NCI-H1048 (cell line): ENCODE measurements at regions not wholly inside any gene's neighbourhood (a gene's known extent, or its start where the extent isn't known, plus 50 kb on each side); places are given as distances from the start of the nearest gene placed in this dataset.
"Not testable (repeated sequence)": the region's sequence is repeated elsewhere in the genome, so short reads cannot be mapped to it uniquely, and the experiment has no call there.

Experiments
- DNase-seq: peaks from one replicate; lab custom pipeline; 2025; lab: John Stamatoyannopoulos, UW

GRCh38 chr6:134605034-134605433 lies 287.1 kb upstream of the SGK1 start:
- no peak for DNase-seq

GRCh38 chr6:134604014-134604676 lies 286.2 kb upstream of the SGK1 start:
- no peak for DNase-seq

- DNase-seq, result no peak
These were observed 285.6 kb upstream of the SGK1 start for GRCh38 chr6:134603561-134603960.

- DNase-seq, result no peak
These were observed 284.2 kb upstream of the SGK1 start for GRCh38 chr6:134602123-134602522.

DNA sequence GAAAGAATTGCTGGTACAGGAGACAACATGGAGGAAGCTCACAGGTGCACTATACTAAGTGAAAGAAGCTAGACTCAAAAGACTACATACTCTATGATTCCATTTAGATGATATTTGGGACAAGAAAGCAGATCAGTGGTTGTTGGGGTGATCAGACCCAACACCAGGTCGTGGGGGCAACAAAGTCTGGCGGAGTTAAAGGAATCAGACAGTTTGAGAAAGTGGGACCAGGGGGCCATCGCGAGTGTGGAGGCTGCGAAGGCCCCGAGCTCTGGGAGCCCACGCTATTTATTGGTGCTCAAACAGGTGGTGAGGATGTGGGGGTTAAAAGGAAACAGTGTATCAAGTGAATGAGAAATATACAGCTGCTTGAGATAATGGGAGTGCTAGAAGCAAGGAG lies 282.8 kb upstream of the SGK1 start:
- no peak for DNase-seq

DNA sequence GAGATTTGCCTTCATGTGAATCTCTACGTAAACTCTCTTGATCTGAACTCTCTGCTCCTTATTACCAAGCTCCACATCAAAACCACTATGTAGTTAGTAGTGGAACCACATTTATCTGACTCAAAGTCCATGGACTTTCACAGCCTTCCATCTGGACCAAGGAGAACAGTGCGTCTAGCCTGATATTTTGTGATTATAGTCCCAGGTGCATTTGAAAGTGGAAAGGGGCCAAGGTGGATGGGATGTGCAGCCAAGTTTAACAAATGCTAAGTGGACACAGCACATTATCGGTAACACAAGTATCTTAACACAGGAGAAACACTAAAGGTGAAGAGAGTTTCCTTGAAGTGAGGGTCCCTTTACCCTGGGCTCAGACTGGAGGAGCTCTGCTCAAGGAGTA lies 281.2 kb upstream of the SGK1 start:
- DNase-seq, result no peak

DNA sequence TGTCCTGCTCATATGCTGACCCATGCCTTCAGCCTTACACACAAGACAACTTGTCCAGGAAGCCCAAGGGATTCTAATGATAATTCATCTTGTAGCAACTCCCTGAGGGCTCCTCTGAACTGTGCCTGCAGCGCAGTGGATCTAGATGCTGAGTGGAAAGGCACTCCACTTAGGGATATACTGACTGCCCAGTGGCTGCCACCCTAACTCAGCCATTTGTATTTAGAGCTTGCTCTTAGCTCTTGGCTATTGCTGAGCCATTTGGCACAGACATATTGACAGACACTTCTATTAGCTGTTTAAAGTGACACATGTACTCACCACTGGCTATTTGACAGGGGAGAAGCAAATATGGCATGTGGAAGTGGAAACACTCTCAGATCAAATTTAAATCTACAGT lies 278.3 kb upstream of the SGK1 start:
- no peak for DNase-seq

- DNase-seq, result no peak
These were observed 277.0 kb upstream of the SGK1 start for GRCh38 chr6:134594881-134595280.

- DNase-seq, result no peak
These were observed 276.0 kb upstream of the SGK1 start for GRCh38 chr6:134593887-134594286.

GRCh38 chr6:134593442-134593841 lies 275.5 kb upstream of the SGK1 start:
- DNase-seq, result no peak

DNA sequence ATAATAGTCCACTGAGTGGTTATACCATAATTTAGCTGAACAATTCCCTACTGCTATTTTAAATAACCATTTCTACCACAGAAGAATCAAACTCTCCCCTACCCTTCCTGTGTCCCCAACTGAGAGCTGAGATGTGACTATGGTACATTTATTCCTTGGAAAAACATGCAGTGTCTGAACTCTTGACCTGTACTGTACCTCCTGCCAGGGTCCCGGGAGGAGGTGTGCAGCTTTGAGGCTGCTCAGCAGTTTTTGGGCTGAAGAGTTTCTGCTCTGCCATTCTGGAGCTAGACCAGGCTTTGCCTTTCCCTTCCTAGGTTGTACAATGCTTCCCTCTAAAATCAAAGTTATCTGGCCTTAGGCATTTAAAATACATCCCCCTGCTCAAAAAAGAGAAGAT lies 275.1 kb upstream of the SGK1 start:
- no peak for DNase-seq

GRCh38 chr6:134590449-134590848 lies 272.5 kb upstream of the SGK1 start:
- no peak for DNase-seq

DNA sequence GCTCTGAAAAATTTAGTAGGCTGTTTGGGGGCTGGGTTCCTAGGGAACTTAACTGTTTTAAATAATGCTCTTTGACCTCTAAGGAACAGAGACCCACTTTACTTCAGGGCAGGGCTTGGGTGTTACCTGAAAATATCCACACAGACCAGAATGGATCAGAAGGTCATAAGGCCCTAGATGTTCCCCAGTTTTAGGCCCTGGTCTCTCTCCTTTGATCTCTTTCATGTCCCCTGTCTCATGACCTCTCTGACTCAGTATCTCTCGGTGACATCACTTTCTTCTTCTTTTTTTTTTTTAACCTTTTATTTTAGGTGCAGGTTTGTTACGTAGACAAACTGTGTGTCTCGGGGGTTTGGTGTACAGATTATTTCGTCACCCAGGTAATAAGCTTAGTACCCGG lies 272.1 kb upstream of the SGK1 start:
- DNase-seq, result no peak

DNA sequence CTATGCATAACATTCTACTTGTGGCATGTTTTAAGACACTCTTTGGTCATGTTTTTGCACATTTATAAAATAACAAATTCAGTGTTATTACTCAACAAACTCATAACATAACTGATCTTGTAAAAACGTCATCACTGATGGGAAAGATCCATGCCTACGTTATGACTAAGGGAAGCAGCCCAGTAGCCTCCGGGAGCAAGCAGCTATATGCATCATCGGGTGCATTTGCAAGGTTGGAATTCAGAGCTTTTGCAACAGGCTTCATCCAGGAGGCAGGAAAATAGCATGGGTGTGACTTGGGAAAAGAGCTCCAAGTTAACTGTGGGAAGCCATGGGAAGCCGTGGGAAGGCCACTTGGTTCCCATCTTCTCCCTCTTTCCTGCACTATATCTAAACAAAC lies 271.6 kb upstream of the SGK1 start:
- DNase-seq, result no peak

DNA sequence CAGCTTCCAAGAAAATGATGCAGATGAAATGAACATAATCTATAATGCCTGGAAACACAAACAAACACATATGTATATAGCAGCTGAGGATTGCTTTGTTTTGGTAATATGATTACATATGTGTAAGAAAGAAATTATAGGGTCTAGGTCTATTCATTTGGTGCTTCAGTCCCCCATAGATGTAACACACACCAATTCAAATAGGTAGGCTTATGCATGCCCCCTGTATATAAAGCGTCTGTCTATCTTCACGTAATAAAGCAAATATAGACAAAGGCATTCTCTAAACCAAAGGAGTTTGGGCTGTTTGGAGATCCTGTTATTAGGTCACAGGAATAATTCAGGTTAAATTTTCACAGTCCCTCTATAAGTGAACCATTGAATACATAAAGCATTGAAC lies 270.4 kb upstream of the SGK1 start:
- no peak for DNase-seq

- no peak for DNase-seq
These were observed 267.6 kb upstream of the SGK1 start for GRCh38 chr6:134585517-134585873.

DNA sequence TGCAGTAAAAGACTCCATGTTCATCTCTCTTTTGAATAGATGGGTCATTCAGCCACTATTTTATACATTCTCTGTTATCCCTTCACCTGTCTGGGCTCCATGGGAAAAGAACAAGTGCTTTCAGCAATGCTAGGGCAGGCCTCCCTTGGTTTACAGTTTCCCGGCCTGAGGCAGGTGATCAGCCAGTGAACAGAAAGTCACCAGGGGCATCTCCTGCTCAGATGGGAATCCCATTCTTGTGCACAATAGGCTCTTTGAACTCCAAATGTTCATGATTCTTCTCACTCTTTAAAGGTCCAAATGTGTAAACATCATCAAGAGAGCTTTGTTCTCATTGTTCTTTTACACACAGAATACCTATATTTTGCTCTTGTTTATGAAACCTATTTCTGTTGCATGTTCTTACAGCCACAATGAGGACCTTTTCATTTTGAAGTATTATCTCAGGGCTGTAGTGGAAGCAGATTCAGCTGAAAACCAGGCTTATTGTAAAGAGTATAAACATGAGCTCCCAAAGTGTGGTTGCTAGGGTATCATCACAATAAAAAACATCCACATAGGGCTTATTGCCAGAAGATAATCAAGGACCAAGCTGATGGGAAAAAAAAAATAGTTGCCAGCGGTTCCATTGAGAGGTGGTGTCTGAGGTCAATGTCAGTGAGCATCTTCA lies 267.1 kb upstream of the SGK1 start:
- no peak for DNase-seq

- no peak for DNase-seq
These were observed 260.1 kb upstream of the SGK1 start for GRCh38 chr6:134577998-134578397.

GRCh38 chr6:134575221-134575620 lies 257.3 kb upstream of the SGK1 start:
- no peak for DNase-seq

- no peak for DNase-seq
These were observed 256.6 kb upstream of the SGK1 start for GRCh38 chr6:134574491-134574890.

GRCh38 chr6:134569996-134570395 lies 252.1 kb upstream of the SGK1 start:
- not testable (repeated sequence) for DNase-seq

DNA sequence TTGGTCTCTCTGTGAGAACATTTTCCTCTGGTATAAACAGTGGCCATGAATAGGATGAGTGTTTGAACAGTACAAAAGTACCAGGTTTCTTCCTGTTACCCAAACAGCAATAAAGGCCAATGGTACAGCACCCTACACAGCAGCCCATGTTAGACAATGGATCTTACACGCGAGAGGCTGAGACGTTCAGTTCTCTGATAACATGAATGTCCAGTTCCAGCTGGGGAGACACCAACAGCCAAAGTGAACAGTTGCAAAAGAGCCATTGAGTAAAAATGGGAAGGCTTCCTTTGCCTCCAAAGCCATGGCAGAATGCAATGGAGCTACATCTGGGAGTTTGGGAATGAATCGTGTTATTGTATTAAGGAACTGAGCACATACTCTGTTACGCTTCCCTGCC lies 246.8 kb upstream of the SGK1 start:
- DNase-seq, result no peak

DNA sequence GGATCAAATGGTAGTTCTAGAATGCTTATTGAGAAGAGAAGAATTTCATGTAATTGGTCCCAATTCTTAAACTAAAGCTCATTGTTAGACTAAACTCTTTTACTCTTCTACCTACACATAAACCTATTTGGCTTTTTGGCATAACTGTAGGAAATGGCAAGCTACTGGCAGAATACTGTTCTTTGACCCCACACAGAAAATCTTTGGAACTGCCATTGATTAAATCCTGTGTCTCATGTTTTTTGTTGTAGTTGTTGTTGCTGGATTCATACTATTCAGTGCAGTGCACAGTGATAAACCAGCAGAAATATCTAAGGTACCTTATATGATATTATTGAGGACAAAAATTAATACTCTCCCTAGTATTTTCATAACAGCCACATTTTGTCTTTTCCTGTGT lies 242.1 kb upstream of the SGK1 start:
- no peak for DNase-seq

- no peak for DNase-seq
These were observed 239.6 kb upstream of the SGK1 start for GRCh38 chr6:134557509-134557908.
